ENCODE measurements at regions not wholly inside any gene's neighbourhood (a gene's known extent, or its start where the extent isn't known, plus 50 kb on each side); places are given as distances from the start of the nearest gene placed in this dataset.

DNA sequence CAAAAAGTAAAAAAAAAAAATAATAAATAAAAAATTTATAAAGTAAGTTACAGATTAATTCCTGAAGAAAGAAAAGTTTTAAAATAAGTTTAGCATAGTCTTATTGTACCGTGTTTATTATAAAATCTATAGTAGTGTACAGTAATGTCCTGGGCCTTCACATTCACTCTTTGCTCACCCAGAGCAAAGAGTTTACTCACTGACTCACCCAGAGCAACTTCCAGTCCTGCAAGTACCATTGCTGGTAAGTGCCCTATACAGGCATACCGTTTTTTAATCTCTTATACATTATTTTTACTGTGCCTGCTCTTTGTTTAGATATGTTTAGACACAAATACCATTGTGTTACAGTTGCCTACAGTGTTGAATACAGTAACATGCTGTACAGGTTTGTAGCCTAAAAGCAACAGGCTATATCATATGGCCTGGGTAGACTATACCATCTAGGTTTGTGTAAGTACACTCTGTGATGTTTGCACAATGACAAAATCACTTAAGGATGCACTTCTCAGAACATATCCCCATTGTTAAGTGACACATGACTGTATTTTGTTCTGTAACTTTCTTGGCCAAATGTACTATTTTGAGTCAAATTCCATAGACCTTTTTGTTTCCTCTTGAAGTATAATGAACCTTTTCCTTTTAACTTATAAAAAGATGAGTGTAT, 199.0 kb upstream of the NUDT6 start:
- TF ChIP-seq, protein P1, sequence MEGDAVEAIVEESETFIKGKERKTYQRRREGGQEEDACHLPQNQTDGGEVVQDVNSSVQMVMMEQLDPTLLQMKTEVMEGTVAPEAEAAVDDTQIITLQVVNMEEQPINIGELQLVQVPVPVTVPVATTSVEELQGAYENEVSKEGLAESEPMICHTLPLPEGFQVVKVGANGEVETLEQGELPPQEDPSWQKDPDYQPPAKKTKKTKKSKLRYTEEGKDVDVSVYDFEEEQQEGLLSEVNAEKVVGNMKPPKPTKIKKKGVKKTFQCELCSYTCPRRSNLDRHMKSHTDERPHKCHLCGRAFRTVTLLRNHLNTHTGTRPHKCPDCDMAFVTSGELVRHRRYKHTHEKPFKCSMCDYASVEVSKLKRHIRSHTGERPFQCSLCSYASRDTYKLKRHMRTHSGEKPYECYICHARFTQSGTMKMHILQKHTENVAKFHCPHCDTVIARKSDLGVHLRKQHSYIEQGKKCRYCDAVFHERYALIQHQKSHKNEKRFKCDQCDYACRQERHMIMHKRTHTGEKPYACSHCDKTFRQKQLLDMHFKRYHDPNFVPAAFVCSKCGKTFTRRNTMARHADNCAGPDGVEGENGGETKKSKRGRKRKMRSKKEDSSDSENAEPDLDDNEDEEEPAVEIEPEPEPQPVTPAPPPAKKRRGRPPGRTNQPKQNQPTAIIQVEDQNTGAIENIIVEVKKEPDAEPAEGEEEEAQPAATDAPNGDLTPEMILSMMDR (IDR thresholded peaks at IDR 0.05), result no peak
- no peak for TF ChIP-seq POLR2A (IDR thresholded peaks at IDR 0.05)
